ENCODE measurements at regions not wholly inside any gene's neighbourhood (a gene's known extent, or its start where the extent isn't known, plus 50 kb on each side); places are given as distances from the start of the nearest gene placed in this dataset.
"Not testable (repeated sequence)": the region's sequence is repeated elsewhere in the genome, so short reads cannot be mapped to it uniquely, and the experiment has no call there.

DNA sequence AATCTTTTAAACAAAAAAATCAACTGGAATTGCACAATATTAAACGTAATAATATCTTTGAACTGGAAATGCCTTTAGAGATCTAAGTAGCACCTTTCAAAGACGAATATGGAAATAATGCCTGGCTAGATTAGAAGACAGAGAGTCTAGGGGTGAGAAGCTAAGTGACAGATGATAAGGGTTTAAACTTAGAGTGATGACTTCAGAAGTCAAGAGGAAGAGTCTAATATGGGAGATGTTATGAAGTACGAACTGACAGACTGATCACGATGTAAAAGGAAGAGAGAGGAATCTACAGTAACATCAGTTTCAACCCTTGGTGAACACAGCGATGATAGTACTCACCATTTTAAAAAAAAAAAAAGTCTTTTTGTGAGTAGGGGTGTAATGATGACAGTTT, 57.9 kb downstream of the HINT1 start:
- no peak for DNase-seq

GRCh38 chr5:131104169-131104808, 60.8 kb downstream of the HINT1 start:
- no peak for DNase-seq

GRCh38 chr5:131096774-131097710, 68.0 kb downstream of the HINT1 start:
- DNase-seq = no peak

GRCh38 chr5:131095561-131095960, 69.5 kb downstream of the HINT1 start:
- not testable (repeated sequence) for DNase-seq

- DNase-seq = no peak
Observed at GRCh38 chr5:131084436-131084835, 80.6 kb downstream of the HINT1 start.

DNA sequence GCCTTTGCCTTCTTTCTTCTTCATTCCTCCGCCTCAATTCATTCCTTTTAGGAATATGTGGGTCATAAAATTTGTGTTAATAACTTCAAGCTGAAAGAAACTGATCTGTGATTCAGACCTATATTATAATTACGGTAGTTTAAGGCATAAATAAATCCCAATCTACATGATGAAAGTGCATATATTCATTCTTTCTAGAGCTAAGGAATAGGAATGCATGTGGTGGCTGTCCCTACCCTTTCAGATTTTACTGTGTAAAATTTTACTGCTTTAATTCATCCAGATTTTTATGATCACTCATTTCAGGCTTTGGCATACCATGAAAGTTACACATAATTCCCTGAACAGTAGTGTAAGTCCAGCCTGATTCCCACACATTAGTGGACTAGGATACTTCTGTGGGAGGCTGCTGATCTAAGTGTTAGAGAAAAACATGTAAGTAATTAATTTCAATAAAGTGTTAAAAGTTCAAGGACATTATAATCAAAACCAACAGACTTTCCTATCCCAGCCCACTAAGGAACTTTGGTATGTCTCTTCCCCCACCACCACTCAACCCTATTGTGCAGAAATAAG, 83.1 kb downstream of the HINT1 start:
- peak; percentile 17 for DNase-seq

- DNase-seq = no peak
Observed at GRCh38 chr5:131081374-131081773, 83.7 kb downstream of the HINT1 start.

- no peak for DNase-seq
Observed at GRCh38 chr5:131079232-131079631, 85.8 kb downstream of the HINT1 start.

DNA sequence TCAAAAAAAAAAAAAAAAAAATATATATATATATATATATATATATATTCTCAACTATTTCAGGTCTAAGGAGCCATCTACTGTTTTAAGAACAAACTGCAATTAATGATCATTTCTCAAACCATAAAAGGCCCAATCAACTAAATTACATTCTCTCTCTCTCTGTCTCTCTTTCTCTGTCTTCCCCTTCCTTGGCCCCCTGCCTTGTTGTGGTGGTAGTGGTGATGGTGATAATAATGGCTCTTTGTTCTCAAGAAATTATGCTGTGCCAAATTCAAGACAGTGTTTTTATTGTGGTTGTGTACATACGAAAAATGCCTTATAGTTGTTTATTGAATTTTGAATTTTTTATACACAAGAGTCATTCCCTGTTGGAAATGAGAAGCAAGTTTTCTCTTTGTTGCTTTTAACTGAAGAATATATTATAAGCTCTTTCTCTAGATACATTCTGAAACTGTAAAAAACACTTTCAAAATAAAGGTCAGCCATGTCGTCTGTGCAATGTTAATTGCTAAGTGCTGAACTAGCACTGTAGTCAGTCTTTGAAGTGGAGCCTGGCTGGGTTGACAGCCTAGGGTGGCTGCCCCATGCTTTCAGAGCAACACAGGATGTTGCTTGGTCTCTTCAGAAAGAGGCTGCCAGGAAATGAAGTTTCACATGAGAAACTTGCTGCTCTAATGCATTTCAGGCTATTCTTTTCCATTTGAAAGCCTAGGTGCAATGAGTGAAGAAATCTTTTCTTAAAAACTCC, 96.0 kb downstream of the HINT1 start:
- peak; percentile 13 for DNase-seq

- no peak for DNase-seq
Observed at GRCh38 chr5:131068076-131068475, 97.0 kb downstream of the HINT1 start.

GRCh38 chr5:131067636-131068035, 97.4 kb downstream of the HINT1 start:
- no peak for DNase-seq

GRCh38 chr5:131064669-131065371, 100.2 kb downstream of the HINT1 start:
- no peak for DNase-seq

- no peak for DNase-seq
Observed at GRCh38 chr5:131042021-131042789, 122.9 kb downstream of the HINT1 start.

- no peak for DNase-seq
Observed at GRCh38 chr5:131023498-131023865, 141.6 kb downstream of the HINT1 start.

DNA sequence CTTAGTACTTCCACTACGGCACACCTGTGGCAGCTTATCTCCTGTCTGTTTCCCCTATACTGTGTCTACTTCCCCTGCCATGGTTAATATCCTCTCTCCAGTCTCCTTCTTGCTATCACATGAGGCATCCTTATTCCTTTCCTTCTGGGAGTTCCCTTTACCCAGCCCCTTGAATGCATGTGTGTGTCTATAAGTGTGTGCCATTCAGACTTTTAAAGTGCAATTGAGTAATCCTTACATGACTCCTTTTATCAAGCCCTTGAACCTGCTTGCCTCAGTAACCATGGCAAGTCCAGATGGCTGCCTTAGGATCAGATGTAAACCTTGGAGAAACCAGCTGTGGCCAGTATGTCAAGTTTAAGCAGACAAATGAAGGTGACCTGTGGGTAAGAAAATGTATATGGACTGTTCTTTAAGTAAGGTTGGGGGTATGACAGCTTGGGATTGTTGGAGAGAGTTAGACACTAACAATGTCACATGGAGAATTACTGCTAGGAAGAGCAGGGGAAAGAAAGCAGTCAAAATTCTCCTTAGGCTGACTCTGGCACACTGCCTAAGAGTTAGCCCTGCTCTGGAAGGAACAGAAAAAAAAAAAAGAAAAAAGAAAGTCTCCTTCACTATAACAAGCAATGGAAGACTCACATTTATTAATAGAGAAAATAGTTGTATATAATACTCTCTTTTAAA, 142.1 kb downstream of the HINT1 start:
- DNase-seq = no peak

- DNase-seq = no peak
Observed at GRCh38 chr5:131021646-131022045, 143.4 kb downstream of the HINT1 start.

DNA sequence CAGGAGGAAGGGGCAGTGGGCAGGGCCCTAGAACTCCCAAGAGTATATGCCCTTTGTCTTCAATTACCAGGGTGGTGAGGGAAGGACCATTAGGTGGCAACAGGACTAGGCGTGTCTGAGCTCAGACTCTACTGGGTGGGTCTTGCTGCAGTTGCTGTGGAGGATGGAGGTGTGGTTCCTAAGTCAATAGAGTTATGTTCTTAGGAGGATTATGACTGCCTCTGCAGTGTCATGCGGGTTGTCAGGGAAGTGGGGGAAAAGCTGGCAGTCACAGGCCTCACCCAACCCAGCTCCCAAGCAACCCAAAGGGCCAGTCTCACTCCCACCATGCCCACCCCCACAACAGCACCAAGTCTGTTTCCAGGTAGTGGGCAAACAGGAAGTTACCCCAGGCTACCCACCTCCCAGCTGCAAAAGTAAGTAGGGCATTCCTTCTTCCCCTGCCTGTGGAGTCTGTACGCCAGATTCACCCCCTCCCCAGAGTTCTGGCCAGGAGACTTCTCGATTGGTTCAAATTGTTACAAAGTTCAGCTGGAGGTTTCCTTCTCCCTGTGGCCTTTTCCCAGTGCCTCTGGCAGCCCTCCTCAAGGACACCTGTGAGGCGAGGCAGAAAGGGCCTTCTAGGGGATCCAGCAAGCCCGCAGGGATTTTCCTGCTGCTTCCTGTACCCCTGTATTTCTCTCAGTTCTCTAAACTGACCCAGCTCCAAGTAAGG, 145.3 kb downstream of the HINT1 start:
- DNase-seq = no peak

GRCh38 chr5:131019111-131019510, 145.9 kb downstream of the HINT1 start:
- DNase-seq = no peak

- DNase-seq = no peak
Observed at GRCh38 chr5:131008329-131008728, 156.7 kb downstream of the HINT1 start.

Measured in skin of body (tissue), 1 donor.